Hematopoietic multipotent progenitor cell treated with erythropoietin and hydrocortisone succinate and interleukin-3 and kit ligand, for 15 days (in vitro differentiated cells): ENCODE measurements at regions not wholly inside any gene's neighbourhood (a gene's known extent, or its start where the extent isn't known, plus 50 kb on each side); places are given as distances from the start of the nearest gene placed in this dataset.
"Not testable (repeated sequence)": the region's sequence is repeated elsewhere in the genome, so short reads cannot be mapped to it uniquely, and the experiment has no call there.

Experiments
- DNase-seq: peaks from one replicate; pipeline ENCODE4 v3.0.0-alpha.2; 2015; ENCODE audit warnings: low spot score

DNA sequence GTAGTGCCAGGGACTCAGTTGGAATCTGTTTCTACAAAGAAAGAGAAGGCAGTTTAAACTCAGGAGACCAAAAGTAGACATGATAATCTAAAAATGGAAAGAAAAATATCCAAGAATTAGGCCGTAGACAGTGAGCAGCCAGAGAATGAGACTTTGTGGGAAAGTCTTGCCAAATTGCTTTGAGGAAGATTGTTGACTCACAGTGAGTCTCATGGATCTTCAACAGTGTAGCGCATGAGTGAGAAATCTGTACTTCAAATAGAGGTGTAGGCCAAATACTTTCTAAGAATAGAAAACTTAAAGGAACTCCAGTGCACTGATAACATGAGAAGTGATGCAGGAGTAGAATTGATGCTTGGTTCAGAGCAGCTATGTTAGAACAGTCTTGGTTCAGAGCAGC is 284.5 kb downstream of the HTR1B start:
- DNase-seq = no peak

DNA sequence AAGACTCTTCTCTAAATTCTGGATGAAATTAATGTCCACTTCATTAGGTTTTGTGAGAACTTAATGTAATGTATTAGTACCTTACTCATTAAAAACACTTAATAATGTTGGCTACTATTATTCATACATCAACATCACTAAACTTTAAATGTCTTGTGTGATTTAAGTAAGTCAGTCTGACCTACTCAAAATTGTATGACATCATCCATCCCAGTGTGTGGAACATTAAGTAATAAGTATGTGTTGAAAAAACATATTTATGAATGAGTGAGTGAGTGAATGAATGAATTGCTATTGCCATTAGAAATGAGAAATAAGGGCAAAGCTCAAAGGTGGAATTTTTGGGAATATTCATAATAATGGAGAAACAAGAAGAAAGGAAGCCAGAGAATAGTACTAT is 285.8 kb downstream of the HTR1B start:
- DNase-seq = no peak

DNA sequence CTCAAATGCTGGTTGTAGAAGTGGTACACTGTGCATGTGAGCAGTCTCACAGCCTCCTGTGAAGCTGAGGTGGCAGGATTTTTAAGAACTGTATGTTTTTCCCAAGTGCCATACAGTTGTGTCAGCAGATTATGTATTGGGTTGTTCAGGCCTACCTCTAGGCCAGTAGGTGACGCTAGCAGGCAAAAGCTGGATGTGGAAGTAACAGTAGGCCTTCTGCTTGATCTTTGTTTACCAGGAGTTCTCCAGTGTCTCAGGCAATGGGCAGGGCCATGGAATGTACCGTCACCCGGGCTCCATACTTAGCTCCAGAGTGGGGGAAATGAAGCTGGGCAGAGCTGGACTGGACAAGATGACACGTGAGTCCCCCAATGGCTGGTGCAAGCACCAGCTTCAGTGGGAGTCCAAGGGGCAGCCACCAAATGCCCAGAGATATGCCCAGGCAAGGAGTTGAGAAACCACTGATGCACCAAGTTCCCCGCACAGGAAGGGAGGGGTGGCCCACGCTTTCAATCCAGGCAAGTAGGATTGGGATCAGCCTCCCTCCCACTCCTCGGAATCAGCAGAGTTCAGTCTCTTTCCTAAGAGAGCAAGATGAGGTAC is 289.7 kb downstream of the HTR1B start:
- DNase-seq = no peak

DNA sequence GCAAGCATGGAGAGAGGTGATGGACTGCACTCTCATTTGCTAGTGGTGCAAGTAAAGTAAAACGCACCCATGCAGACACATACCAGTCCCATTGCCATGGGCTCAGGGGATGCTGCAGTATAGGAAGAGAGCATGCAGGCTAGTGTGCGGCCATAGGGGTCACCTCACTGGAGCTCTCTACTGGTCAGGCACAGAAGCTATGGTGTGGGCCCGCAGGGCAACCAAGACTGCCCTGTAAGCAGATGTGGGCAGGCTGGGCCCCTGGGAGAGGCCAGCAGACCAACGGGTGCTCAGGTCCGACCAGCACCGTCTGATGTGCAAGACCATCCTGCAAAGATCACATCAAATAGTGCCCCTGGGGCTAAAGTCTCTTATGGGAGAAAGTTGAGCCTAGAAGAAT is 290.7 kb downstream of the HTR1B start:
- DNase-seq = no peak

DNA sequence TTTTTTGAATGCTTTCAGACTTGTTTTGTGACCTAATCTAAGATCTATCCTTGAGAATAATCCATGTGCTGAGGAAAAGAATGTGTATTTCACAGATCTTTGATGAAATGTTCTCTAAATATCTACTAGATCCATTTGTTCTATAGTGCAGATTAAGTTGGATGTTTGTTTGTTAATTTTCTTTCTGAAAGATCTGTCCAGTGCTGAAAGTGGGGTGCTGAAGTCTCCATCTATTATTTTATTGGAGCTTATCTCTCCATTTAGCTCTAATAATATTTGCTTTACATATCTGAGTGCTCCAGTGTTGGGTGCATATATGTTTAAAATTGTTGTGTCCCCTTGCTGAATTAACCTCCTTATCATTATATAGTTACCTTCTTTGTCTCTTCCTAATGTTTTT is 303.6 kb downstream of the HTR1B start:
- DNase-seq = no peak

DNA sequence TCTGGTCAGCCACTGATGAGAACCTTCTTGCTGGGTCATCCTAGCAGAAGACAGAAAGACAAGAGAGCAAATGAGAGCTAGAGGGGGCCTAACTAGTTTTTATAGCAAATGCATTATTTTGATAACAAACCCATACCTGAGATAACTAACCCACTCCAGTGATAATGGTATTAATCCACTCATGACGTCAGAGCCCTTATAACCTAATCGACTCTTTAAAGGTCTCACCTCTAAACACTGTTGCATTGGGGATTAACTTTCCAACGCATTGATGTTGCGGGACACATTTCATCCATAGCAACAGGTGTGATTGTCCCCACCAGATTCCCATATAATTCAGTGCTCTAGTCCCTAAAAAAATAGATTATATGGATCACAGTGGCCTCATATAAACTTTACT is 312.1 kb downstream of the HTR1B start:
- DNase-seq = no peak

DNA sequence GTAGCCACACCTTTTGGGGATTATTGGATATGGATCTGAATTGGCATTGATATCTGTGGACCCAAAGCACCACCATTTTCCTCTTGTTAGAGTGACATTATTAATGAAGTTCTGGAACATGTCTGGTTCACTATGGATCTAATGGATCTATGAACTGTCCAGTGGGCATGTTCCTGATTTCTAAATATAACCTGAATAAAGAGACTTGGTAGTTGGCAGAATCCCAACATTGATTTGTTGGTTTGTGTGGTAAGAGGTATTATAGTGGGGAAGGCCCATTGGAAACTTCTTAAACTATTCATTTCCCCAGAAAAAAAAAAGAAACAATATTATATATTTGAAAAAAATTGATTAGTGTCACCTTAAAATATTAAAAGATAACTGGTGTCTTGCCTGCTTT is 312.6 kb downstream of the HTR1B start:
- no peak for DNase-seq

DNA sequence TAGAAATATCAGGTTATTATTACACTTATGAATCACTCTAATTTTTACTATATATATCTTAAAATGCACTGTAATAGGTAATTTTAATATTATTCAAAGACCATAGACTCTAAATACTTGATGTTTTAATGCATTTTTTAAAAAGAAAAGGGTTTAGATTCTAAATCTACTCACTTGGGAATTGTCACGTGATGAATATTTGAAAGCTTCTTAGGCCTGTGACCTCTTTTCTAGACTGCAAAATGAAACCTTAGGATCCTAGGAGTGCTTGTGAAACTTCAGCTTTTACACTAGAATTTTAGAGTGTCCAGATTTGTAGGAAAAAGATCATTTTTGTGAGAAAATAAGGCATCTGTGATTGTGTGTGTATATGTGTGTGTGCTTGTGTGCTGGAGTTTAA is 318.0 kb downstream of the HTR1B start:
- no peak for DNase-seq

DNA sequence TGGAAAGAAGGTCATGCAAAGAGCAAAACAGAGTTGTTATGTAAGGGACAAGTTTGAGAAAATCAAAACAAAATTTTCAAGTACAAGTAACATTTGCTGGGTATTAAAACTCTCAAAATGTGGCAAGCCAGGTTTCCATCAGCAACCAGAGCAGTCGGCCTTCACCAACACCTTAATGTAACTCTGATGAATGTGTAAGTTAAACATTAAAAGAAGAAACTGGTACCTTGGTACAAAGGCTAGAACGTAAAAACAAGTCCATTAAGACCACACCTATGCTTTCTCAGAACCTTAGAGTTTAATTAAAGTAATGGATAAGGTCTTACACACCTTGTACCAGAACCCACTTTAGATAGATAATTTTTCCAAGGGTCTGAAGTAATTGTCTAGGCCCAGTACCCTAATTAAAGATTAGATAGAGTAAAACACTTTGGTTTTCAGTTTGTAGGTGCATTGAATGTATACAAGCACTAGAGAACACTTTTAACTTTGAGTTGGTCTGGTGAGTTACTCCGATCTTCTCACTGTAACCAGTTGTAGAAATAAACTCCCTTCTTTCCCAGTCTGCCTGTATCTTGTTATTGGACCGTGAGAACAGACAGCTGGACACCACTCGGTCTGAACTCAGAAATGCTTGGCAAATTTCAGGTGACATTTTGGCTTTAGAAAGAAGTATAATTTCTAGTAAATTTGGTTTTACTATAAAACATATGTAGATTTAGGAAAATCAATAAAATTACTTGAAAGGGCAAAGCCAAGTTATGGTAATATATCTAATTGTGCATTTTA is 319.4 kb downstream of the HTR1B start:
- no peak for DNase-seq

DNA sequence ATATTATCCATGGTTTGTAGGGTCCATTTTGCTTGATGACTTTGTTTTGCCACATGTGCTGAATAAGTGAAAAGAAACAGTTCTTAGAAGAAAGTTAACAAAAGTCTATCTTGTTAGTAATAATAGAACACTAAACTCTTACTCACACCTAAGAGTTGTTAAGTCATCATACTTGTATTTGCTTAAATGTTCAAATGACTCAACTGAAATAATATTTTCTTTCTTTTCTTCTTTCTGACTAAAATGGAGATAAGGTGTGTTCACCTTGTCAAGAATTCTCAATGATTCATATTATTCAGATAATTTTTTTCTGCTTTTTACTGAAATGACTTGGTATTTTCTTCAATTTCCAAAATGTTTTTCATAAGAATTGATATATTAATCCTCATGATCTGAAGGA is 327.2 kb downstream of the HTR1B start:
- DNase-seq = no peak

DNA sequence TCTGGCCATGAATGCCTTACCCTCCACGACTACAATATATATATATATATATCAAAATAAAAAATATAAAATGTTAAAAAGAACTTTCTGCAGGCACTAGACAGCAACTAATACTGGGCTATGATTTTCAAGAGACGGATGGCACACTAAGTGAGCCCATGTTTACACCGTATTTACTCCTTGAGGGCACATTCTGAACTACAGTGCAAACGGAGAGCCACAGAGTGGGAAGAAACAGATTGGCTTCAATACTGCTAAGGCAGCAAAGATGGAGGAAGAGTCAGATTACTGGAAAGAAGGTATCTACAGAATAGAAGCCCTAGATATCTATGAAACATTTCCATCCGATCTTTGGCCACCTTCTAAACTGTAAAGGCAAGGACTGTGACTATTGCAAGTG is 330.3 kb downstream of the HTR1B start:
- no peak for DNase-seq

DNA sequence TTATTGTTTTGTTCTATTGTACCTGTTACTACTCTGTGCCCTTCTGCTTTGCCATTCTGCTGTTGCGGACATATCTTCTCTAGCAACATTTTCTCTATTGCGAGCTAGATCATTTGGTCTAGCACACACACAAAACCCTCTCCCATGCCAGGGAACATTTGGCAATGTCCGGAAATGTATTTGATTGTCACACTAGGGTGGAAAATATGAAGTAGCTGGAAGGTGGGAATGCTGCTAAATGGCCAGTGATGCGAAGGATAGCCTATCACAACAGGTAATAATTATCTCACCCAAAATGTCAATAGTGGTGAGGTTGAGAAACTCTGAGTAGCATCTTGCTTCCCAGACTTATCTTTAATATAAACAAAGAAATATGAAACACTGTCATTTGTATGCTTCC is 331.9 kb downstream of the HTR1B start:
- DNase-seq = no peak

DNA sequence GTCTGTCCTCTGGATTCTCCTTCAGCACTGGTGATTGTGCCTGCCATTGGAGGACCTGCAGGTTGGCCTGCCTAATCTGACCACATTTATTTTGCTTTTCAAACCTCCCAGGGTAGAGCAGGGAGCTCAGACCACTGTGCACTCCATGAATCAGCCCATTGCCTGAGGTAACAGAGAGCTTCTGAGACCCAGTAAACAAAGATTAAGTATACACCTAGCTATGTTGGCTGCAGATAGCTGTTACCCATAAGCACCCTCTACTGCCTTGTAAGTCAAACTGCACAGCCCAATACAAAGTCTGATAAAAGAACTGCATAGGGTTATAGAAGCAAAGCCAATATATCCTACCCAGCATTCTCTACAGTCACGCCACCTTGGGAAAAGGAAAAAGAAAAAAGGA is 338.7 kb downstream of the HTR1B start:
- no peak for DNase-seq

DNA sequence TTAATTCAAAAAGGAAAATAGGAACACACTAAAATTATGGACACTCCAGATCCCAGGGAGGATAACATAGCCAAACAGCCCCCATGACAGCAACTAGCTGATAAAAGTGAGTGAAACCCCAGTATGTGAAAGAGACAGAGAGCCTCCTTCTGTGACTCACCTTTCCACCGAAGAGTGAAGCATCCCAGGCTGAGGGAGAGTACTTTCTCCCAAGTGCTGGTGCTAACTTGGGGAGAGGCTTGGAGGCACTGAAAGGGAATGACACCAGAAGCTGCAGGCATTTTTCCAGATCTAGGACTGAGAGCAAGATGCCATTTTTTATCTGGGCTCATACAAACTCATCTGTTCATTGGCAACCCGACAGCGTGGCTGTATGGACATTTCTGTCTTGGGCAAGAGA is 339.8 kb downstream of the HTR1B start:
- no peak for DNase-seq

DNA sequence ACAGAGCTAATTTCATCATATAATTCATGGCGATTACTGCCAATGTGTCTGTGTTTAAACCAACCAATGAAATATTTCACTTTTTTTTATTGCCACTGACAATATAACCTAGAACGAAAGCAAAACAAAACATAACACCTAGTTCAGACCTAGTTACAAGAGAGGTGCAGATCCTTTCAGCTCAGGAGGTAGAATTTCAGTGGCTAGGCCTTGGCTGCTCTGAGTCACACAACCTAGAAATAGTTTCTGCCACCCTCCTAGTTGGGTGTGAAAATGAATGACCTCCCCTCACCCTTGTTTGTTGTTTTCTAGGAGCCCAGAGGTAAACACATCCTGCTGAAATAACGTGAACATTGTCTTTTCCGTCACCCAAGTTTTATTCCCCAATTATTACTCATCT is 356.3 kb downstream of the HTR1B start:
- no peak for DNase-seq

DNA sequence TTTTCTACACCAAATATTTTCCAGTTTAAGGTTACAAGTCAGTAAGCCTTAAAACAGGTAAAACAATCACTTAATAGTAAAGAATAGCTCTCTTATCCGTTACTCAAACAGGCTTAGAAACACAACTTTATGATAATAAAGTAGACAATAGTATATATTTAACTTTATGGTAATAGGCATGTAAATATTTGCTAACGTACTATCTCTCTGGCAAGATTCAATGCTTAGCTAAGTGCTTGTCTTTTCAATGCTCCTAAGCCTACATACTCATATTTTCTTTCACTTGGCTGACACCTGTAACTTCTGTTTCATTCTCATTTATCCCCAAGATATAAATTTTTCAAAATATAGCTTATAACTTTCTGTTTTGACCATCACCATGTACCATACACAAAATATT is 358.2 kb downstream of the HTR1B start:
- no peak for DNase-seq

DNA sequence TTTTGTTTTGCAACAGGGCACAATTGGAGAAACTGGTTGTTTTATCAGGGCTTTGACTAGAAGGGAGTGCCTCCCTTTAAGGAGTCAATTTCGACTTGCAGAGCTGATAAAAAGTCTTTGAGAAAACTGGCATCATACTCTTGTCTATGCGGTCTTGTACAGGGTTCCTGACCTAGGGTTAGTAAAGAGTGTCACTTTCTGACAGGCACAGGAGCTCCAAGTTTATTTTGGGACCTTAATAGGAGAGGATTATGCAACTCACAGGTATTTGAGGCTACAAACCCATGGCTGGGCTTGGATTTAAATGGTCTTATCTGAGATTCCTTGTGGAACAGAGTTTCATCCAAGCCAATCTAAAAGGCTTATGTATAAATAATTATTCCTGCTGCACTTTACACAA is 365.4 kb downstream of the HTR1B start:
- DNase-seq = no peak

DNA sequence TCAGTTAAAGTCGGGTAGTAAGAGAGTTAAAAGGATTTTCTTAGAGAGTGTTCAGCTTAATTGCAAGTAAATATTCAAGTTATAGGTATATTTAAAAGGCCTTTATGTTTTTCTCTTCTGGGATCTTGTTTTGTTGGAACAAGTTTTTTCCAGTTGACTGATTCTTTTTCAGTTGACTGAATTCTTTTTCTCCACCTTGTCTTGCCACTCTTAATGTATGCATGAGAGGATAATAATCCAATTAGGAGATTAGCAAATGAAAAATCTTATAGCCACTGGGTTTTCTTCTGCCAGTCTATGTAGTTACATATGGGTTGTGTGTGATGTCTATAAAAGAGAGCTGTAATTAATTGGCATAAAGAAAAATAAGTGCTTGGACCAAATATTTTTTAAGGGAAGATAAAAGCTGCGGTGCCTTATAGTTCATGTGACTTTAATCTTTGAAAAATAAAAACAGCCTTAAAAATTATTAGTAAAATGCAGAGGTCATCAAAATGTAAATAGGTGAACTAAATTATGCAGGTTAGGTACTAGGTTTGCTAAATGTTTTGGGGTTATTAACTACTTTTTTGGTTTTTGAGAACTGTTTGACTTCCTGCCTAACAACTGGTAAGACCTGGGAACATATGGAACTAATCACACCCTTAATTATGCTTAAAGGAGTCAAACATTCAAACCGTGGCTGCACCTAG is 367.2 kb downstream of the HTR1B start:
- DNase-seq = no peak

DNA sequence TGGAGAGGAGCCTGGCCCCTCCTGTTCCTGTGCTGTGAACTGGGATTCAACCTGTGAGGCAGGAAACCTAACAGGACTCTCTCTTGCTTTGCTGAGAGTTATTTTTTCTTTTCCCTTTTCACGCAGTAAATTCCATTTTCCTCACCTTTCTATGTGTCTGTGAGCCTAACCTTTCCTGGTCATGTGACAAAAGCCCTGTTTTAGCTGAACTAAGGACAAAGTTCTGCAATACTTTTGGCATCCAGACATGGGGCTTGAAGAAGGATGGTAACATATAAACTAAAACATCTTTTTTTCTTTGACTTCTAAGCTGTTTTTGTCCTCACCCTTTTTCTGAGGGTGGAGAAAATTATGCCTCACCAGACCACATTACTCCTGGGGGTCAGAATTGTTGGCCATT is 368.5 kb downstream of the HTR1B start:
- DNase-seq = no peak

DNA sequence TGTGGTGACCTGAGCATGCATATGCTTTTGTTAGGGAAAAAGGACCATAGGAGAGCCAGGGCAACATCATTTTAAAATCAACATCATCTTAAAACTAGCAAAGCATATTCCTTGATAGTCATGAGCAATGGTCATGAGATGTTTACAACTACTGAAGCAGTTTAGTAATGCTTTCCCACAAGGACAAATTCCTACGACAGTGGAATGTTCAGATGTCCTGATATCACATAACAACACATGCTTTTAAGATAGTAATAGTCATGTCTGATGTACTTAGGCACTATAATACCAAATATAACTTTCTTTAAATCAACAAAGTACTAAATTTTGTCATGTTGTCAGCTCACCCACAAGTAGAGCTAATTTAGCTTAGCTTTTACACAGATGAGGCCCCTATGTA is 370.3 kb downstream of the HTR1B start:
- no peak for DNase-seq

DNA sequence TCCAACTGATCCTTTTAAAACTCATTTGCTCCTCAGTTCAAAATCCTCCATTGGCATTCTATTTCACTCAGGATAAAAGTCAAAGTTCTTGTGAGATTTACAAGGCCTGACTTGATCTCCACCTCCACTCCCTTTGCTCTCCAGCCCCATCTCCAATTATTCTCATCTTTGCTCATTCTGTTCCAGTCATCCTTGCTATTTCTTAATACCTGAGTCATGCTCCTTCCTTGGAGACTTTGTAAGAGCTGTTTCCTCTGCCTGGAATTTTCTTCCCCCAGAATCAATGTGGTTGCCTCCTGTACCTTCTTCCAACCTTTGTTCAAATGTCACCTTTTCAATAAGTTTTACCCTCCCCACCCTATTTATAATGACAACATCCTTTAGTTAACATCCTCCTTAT is 373.5 kb downstream of the HTR1B start:
- no peak for DNase-seq

DNA sequence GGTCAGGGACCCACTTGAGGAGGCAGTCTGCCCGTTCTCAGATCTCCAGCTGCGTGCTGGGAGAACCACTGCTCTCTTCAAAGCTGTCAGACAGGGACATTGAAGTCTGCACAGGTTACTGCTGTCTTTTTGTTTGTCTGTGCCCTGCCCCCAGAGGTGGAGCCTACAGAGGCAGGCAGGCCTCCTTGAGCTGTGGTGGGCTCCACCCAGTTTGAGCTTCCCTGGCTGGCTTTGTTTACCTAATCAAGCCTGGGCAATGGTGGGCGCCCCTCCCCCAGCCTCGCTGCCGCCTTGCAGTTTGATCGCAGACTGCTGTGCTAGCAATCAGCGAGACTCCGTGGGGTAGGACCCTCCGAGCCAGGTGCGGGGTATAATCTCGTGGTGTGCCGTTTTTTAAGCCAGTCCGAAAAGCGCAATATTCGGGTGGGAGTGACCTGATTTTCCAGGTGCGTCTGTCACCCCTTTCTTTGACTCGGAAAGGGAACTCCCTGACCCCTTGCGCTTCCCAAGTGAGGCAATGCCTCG is 375.4 kb downstream of the HTR1B start:
- not testable (repeated sequence) for DNase-seq

DNA sequence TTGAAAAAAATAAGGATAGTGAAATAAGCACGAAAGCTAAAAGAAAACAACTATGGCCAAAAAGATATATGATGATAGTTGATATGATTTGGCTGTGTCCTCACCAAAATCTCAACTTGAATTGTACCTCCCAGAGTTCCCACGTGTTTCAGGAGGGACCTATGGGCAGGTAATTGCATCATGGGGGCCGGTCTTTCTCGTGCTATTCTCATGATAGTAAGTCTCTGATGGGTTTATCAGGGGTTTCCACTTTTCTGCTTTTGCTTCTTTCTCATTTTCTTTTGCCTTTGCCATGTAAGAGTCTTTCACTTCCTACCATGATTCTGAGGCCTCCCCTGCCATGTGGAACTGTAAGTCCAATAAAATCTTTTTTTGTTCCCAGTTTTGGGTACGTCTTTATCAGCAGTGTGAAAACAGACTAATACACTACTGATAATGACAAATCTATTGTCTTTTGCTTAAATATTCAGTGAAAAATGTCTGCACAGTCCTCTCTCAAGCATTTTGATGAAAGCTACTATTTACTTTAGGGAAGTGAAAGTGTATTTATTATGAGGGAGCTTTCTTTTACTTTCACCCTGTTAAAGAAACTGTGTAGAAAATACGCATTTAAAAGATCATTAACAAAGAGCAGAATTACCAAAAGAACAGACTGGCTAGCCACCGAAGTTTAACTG is 389.1 kb downstream of the HTR1B start:
- no peak for DNase-seq
